ENCODE measurements at regions not wholly inside any gene's neighbourhood (a gene's known extent, or its start where the extent isn't known, plus 50 kb on each side); places are given as distances from the start of the nearest gene placed in this dataset.

DNA sequence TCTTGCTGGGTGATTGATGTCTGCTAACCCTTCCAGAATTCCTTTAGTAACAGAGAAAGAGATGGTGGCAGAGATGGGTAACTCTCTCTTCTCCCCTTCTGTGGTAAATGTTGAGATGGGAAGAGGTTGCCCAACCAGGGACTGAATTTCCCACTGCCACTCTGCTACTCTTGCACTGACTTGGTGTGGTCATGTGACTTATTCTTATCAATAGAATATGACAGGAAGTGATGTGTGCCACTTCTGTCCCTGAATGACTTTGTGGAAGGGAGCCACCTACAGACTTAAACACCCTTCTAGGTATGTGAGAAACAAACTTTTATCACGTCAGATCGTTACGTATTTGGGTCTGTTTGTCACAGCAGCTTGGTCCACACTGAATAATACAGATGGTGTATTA, 132.9 kb downstream of the ZNF621 start:
- TF ChIP-seq, protein P1, sequence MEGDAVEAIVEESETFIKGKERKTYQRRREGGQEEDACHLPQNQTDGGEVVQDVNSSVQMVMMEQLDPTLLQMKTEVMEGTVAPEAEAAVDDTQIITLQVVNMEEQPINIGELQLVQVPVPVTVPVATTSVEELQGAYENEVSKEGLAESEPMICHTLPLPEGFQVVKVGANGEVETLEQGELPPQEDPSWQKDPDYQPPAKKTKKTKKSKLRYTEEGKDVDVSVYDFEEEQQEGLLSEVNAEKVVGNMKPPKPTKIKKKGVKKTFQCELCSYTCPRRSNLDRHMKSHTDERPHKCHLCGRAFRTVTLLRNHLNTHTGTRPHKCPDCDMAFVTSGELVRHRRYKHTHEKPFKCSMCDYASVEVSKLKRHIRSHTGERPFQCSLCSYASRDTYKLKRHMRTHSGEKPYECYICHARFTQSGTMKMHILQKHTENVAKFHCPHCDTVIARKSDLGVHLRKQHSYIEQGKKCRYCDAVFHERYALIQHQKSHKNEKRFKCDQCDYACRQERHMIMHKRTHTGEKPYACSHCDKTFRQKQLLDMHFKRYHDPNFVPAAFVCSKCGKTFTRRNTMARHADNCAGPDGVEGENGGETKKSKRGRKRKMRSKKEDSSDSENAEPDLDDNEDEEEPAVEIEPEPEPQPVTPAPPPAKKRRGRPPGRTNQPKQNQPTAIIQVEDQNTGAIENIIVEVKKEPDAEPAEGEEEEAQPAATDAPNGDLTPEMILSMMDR (IDR thresholded peaks at IDR 0.05; ENCODE audit: extremely low read depth, missing control alignments): no peak
- no peak for DNase-seq (ENCODE audit: low spot score)

DNA sequence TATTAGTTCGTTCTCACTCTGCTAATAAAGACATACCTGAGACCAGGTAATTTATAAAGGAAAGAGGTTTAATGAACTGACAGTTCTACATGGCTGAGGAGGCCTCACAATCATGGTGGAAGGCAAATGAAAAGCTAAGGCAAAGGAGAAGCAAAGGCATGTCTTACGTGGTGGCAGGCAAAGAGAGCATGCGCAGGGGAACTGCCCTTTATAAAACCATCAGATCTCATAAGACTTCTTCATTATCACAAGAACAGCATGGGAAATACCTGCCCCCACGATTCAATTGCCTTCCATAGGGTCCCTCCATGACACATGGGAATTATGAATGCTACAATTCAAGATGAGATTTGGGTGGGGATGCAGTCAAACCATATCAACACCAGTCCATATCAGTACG, 133.5 kb downstream of the ZNF621 start:
- DNase-seq (ENCODE audit: low spot score): no peak
- TF ChIP-seq, protein P1 (IDR thresholded peaks at IDR 0.05; ENCODE audit: extremely low read depth, missing control alignments): no peak

DNA sequence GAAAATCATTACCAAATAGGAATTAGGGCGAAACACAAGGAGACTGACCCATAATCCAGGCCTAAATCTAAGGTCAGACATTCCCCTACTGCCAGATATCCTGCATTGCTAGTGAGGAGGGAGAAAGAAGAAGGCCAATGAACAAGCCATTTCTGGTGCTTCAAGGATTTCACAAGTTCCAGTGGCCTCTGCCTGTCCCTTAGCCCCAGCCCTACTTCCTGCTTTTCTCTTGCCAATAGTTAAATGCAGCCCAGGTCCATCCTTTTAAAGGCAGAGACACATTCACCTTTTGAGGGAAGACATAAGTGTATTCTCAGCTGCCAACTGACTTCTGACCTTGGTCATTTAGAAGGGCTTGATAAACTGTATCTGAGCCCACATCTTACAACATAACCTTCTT, 135.8 kb downstream of the ZNF621 start:
- no peak for DNase-seq (ENCODE audit: low spot score)
- TF ChIP-seq, protein P1 (IDR thresholded peaks at IDR 0.05; ENCODE audit: extremely low read depth, missing control alignments): no peak

DNA sequence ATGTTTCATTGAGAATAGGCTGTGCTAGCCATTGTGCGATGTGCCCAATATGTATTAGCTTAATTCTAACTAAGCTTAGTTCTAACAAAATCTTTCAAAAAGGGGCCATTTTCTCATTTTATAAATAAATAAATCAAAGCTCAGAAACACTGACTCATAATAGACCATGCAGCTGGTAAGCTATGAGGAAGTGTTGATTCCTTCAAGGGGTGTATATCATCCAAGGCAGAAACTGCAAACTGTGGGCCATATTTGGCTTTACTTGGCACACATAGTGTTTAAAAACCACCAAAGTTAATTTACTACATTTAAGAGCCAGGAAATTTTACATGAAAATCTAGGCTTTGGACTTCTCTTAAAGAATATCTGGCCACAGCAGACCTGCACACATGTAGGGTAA, 136.5 kb downstream of the ZNF621 start:
- no peak for DNase-seq (ENCODE audit: low spot score)
- TF ChIP-seq, protein P1 (IDR thresholded peaks at IDR 0.05; ENCODE audit: extremely low read depth, missing control alignments): no peak

DNA sequence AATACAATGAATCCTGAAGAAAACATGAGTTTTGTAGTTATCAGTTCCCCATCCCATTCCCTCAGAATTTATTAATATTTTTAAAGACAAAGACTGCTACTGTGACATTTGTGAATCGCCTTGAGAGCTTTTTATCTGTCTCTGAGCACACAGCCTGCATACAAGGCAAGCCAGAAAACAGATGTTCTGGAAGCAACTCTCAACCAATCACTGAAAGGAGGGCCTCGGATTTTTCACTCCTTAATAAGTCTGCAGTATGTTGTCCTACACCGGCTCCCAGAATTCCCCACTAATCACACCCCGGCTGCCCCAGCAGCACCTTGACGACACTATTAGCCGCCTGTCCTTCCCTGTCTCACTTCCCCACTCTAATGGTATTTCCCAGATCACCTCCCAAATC, 138.5 kb downstream of the ZNF621 start:
- no peak for DNase-seq (ENCODE audit: low spot score)
- TF ChIP-seq, protein P1 (IDR thresholded peaks at IDR 0.05; ENCODE audit: extremely low read depth, missing control alignments): no peak

DNA sequence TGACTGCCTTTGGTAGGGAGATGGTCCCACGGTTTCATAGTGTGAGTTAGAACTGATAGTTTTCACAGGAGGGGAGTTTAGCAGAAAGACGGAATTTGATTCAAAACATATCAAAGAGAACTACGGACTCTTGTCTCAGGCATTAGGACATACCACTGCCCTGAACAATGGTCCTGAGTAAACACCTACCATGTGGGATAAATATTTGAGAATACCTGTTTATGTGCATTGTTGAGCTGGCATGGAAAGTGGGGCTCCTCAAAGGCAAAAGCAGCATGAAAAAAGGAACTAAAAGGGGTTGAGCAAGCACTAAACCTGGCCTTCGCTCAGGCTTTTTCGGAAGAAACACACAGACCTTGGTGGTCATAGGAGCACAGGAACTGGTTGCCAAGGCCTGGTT, 144.4 kb downstream of the ZNF621 start:
- DNase-seq (ENCODE audit: low spot score): no peak
- TF ChIP-seq, protein P1 (IDR thresholded peaks at IDR 0.05; ENCODE audit: extremely low read depth, missing control alignments): no peak

DNA sequence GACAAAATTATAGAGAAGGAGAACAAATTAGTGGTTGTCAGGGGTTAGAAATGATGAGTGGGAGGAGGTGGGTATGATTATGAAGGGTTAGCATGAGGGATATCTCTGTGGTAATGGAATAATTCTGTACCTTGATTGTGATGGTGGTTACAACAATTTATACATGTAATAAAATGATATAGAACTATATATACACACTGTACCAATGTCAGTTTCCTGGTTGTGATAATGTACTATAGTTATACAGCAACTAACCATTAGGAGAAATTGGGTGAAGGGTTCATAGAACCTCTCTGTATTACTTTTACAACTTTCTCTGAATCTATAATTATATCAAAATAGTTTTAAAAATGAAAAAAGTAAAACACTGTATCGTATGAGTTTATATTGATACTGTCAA, 148.1 kb downstream of the ZNF621 start:
- TF ChIP-seq, protein P1 (IDR thresholded peaks at IDR 0.05; ENCODE audit: extremely low read depth, missing control alignments): no peak
- no peak for DNase-seq (ENCODE audit: low spot score)
